Stimulated activated CD4-positive, alpha-beta T cell treated with anti-CD3 and anti-CD28 coated beads, TNF-alpha, amount 100 ng/mL, for 48 hours (primary cell): ENCODE measurements at regions not wholly inside any gene's neighbourhood (a gene's known extent, or its start where the extent isn't known, plus 50 kb on each side); places are given as distances from the start of the nearest gene placed in this dataset.

Source experiments
- DNase-seq, 3 donors: peaks; one replicate each; pipeline ENCODE4 v3.0.0-alpha.2; 2020; ENCODE audit warnings: low read depth in 3 of 3

- no peak for DNase-seq
Observed at GRCh38 chr6:167774881-167775280, 51.8 kb upstream of the AFDN start.

GRCh38 chr6:167776906-167777627 is 49.6 kb upstream of the AFDN start:
- DNase-seq, result no peak
